OCI-LY3 (cell line): ENCODE measurements at regions not wholly inside any gene's neighbourhood (a gene's known extent, or its start where the extent isn't known, plus 50 kb on each side); places are given as distances from the start of the nearest gene placed in this dataset.

Source experiments
- CTCF ChIP-seq: fragments of 200-600, 300-600 bp; sonication (generic); IDR thresholded peaks from 2 replicates; pipeline ENCODE4 v1.5.1; 2014; ENCODE audit warnings: antibody characterized with exemption, low read length, low read depth
- EZH2phosphoT487 ChIP-seq: fragments of 200-600 bp; shearing (Covaris generic); IDR thresholded peaks from 2 replicates; pipeline ENCODE4 v1.6.1; 2018; ENCODE audit warnings: antibody characterized with exemption, mixed run types, low read depth

DNA sequence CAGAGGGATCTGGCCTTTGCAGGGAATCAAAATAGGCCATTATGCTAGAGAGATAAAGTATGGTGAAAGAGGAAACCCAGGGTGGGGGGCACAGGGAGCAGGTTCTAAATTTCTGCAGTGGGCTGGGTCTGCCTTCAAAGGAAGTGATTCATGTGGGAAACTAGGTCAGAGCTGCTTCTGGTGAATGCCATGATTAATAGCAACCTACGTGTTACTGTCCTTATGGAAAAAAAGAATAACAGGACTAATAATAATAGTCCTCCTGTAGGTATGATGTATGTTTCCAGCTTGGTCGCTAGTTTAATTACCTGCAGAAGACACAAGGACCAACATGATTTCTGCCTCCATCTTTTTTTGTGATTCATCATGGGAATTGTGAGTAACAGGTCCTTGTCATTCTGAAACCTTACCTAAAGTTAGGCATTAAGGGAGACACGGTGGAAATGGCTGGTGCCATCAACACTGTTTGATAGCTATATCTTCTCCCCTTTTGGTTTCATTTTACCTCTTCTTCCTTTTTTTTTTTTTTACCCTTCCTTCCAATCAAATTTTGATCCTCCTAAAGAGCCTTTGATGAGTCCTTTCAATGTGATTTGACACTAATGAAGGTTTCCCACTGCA is 180.4 kb downstream of the CPEB2 start:
- TF ChIP-seq CTCF: no peak
- TF ChIP-seq EZH2phosphoT487: no peak
